NCI-H1930 (cell line): ENCODE measurements at regions not wholly inside any gene's neighbourhood (a gene's known extent, or its start where the extent isn't known, plus 50 kb on each side); places are given as distances from the start of the nearest gene placed in this dataset.
"Not testable (repeated sequence)": the region's sequence is repeated elsewhere in the genome, so short reads cannot be mapped to it uniquely, and the experiment has no call there.

Experiments
- DNase-seq, 2 experiments: peaks; one replicate each; lab custom pipeline; 2025; lab: John Stamatoyannopoulos, UW

DNA sequence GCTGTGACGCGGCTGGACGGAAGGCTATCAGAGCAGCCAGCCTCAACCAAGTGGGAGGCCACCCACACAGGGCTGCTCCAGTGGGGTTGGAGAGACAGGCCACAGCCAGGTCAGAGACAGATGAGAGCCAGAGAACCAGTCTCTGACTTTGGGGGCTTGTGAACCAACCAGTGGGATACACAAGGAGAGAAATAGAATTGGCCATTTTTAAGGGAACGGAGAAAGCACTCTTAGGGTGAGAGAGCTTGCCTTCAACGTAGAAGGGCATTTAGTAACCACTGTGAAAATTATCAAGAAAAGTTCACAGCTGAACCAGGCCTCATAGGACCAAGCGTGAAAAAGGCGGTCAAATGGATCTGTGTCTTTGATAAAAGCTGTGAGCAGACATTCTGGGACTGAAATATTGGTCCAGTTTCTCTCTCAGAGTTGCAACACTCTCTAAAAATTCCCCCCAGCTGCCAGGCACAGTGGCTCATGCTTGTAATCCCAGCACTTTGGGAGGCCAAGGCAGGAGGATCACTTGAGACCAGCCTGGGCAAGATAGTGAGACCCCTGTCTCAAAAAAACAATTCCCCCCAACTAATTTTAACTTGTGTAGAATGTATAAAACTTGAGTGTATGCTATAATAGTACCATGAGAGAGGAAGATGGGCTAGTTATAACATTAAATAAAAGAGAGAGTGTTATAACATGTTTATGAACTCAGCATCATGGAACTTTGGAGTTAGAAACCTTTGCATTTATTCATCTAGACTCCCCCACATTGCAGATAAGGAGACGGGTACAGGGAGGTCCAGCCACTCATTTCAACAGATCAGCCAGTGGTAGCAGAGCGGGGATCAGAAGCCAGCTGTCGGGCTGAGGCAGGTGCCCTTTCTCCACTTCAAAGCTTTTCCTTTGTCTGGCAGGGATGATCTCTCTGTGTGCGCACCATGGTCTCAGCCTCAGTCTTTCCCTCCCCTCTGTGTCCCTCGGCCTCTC is 132.2 kb downstream of the NPIPB11 start:
- DNase-seq: not testable (repeated sequence)

DNA sequence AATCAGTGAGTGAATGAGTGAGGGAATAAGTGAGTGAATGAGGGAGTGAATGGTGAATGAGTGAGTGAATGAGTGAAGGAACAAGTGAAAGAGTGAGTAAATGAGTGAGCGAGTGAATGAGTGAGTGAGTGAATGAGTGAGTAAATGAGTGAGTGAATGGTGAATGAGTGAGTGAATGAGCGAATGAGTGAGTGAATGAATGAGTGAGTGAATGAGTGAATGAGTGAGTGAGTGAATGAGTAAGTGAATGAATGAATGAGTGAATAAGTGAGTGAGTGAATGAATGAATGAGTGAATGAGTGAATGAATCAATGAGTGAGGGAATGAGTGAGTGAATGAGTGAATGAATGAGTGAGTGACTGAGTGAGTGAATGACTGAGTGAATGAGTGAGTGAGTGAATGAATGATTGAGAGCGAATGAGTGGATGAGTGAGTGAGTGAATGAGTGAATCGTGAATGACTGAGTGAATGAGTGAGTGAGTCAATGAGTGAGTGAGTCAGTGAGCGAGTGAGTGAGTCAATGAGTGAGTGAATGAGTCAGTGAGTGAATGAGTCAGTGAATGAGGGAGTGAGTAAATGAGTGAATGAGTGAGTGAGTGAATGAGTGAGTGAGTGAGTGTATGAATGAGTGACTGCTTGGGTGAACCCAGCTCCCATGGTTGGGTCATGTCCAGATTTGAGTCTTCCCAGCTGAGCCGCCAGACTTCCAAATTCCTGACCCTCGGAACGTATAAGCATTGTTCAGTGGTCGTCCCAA is 133.0 kb downstream of the NPIPB11 start:
- not testable (repeated sequence) for DNase-seq

DNA sequence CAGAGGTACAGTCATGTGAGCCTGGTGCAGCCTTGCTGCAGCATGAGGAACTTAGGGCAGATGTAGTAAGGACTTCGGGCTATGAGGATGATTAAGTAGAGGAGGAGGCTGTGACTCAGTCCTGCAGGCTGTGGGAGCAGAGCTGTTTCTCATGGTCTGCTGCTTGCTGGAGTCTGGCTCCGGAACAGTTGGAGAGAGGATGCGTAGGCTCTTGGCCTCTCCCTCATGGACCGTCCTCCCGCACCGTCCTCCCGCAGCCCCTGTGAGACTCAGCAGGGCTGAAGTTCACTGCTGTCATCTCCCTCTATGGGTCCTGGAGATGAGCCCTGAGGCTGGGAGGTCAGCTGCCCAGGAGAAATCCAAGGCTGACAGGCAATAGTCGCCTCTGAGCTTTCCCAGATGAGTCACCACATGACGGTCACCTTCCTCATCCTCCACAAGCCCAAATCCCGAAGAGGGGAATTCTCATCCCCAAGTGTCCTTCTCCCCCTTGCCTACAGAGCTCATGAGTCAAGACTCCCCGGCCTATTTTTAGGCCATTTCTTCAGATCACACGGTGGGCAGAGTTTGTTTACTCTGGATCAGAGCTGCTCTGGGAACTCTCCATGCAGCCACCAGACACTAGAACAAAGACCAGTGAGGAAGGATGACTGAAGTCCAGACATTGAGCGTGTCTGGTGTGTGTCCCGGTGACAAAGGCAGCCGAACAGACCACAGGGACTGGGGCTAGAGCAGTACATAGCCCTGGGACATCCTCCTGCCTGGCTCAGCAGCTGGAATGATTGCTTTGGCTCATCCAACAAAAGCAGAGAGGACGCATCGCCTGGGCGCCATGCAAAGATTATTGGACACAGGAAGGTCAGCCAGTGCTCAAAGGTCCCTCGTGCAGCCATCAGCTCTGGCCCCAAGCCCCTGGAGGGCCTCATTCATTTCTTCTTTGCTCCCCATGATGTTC is 134.5 kb downstream of the NPIPB11 start:
- DNase-seq: not testable (repeated sequence)

DNA sequence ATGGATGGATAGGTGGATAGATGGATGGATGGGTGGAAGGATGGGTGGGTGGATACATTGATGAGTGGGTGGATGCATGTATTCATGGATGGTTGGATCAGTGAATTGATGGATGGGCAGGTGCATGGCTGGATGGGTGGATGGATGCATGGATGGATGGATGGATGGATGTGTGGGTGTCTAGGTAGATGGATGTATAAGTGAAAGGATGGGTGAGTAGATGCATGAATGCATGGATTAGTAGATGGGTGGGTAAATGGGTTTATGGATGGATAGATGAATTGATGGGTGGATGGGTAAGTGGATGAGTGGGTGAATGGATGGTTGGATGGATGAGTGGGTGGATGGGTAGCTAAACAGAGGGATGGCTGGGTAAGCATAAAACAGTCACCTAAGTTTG is 135.6 kb downstream of the NPIPB11 start:
- DNase-seq: not testable (repeated sequence)

DNA sequence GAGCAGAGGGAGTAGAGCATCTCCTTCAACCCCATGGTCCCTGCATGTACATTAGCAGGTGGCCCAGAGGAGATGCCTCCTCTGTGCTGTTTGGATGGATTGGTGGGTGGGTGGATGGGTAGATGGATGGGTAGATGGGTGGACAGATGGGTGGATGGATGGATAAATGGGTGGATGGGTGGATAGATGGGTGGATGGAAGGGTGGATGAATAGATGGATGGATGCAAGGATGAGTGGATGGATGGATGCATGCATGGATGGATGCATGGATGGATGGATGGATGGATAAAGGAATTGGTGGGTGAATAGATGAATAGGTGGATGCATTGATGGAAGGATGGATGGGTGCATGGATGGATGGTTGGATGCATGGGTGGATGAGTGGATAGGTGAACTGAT is 136.5 kb downstream of the NPIPB11 start:
- not testable (repeated sequence) for DNase-seq

DNA sequence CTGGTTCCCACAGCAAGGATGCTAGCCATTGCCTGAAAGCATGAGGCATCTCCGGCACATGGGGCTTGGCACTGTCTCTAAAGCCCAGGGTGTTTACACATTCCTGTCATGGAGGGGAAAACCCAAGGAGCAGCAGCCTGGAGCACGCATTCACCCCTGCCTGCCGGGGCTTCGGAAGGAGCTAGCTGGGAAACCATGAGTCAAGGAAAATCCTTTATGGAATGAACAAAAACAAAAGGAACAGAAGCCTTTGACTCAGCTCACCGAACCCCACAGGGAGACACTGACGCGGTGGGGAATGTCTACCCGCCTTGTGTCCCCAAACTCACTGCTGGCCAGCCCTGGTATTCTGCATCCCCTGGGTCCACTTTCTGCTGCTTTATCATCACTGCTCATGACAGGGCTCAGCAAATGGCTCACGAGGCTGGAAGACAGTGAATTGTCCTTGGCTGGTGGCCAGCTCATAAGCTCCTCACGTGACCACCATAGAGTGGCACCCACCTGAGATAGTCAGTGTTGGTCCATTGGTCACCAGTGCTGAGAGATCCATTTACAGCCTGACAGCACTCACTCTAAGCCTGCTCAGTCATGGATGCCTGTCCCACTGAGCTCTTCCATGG is 137.2 kb downstream of the NPIPB11 start:
- not testable (repeated sequence) for DNase-seq

DNA sequence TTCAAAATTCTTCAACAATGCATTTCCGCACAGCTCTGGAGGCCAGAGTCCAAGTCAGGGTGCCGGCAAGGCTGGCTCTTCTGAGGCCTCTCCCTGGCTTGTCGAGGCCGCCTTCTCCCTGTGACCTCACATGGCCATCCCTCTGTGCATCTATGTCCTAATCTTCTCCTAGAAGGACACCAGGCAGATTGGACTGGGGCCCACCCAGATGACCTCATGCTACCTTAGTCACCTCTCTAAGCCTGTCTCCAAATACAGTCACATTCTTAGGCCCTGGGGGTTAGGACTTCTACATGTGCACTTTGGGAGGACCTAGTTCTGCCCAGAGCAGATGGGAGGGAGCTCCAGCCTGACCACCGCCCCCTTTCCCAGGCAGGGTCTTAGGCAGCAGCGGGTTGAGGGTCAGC is 137.7 kb downstream of the NPIPB11 start:
- not testable (repeated sequence) for DNase-seq

DNA sequence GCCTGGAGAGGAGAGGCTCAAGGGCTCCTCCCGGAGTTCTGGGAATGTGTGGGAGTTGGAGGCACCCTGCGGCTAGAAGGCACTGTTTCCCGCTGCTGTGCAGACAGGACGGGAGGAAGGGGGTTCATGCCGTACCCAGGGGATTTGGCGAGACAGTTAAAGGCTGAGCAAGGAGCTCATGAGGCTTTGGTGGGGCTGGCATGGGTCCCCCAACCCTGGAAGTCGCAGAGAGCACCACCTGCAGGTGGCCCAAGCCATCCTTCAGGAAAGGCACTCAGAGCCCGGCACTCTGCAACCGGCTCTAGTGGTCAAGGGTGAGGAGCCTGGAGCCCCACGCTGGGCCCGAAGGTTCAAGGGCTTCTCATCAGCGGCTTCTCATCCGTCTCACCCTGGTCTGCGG is 138.2 kb downstream of the NPIPB11 start:
- not testable (repeated sequence) for DNase-seq

DNA sequence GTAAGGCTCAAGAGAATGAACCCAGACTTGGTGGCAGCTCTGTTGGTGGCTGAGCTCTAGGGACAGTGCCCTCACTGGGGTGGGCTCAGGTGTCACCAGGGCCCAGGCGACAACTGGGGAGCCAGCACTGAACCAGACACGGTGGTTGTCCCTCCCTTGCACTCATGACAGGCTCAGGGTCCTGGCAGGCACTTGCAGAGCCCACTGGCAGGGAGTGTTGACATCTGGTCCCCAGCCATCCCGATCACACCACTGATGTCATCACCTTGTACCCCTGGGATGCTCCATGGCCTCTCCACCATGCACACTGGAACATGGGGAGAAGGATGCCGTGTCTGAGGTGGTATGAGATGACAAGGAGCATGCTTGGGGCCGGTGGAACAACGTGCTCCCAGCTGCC is 138.6 kb downstream of the NPIPB11 start:
- not testable (repeated sequence) for DNase-seq

DNA sequence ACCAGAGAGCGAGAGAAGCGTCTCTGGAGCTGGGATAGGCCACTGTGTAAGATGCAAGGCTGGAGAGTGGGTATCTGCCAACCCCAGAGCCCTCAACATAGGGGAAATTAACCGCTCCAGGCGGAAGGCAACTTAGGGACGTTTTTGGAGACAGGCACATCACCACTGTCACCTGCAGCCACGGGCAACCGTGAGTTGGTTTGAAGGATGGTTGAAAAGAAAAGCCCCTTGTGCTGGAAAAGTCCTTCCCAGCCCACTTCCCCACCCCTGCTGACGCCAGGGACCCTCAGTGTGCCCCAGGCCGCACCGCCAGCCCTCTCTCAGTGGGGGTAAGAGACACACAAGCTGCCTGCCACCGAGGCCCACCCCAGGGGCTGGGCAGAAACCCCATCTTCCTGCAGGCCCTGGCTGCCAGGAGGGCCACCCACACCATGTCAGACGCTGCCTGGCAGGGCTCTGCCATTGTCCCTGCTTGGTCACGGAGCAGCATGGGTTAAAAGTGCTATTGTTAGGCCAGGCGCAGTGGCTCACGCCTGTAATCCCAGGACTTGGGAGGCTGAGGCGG is 139.4 kb downstream of the NPIPB11 start:
- not testable (repeated sequence) for DNase-seq

DNA sequence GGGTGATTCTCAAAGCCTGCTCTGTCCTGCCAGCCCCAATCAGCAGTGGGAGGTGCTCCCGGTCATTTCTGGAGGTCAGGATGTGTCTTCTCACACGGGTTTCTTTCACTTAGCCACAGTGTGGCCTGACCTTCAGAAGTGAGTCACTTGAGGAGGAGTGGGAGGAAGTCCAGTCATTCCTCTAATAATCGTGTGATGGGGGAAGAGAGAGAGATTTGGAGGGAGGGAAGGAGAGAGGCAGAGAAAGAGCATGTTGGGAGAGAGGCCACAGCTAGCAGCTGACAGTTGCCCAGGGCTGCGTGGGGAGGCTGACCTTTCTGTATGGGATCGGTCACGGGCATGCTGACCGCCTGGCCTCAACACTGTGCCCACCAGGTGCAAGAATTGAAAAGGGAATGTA is 139.9 kb downstream of the NPIPB11 start:
- DNase-seq: not testable (repeated sequence)

DNA sequence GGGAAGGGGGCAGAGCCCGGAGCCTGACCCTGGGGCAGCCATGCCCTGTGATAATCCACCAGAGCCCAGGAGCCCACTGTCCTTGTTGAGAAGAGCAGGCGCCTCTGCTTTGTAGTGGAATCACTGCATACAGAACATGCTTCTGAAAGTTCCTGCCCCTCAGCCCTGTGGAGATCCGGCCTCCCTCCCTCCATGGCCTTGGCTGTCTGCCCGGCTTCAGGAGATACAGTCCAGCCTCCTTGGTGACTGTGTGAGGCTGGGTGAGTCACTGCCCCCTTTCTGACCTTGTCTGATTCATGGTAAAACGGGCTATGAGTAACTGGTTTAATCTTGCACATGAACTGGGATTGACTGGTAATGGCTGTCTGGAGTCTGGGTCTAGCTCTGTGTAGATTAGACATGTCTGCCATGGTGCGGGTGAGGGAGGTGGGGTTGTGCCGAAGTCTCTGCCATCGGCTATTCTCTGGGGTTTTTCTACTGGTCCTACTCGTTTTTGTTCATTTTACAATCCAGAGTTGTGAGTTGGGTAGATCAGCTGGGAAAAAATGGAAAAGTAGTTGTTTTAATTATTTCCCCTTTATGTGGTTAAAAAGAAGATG is 141.2 kb downstream of the NPIPB11 start:
- not testable (repeated sequence) for DNase-seq

DNA sequence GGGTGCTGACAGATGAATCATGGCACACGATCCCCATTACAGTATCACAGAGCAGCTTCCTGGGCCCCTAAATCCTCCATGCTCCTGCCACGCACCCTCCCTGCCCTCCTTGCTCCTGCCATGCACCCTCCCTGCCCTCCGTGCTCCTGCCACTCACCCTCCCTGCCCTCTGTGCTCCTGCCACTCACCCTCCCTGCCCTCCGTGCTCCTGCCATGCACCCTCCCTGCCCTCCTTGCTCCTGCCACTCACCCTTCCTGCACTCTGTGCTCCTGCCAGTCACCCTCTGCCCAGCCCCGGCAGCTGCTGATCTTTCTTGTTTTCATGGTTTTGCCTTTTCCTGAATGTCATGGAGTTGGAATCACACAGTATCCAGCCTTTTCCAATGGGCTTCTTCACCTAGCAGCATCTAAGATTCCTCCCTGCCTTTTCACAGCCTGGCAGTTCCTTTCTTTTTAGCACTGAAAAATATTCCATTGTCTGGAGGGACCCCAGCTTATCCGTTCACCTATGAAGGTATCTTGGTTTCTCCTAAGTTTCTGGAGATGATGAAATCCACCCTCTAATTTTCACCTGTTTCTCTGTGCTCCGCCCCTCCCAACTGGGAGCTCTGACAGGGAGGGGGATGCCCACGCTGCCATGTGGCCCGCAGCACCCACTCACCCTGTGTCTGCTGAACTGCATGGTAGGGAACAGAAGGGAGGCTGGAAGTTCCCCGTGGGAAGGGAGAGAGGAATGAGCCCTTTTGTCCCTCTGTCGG is 142.3 kb downstream of the NPIPB11 start:
- not testable (repeated sequence) for DNase-seq

DNA sequence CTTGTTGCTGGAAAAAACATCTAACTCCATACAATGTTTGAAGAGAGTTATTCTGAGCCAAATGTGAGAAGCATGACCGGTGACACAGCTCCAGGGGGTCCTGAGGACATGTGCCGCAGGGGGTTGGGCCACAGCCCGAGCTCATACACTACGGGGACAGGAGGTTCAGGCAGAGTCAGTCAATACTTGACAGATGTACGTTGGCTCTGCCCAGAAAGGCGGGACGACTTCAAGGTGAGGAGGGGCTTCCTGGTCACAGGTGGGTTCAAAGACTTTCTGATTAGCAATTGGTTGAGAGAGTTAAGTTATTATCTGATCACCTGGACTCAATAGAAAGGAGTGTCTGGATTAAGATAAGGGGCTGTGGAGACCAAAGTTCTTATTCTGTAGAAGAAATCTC is 143.8 kb downstream of the NPIPB11 start:
- not testable (repeated sequence) for DNase-seq

DNA sequence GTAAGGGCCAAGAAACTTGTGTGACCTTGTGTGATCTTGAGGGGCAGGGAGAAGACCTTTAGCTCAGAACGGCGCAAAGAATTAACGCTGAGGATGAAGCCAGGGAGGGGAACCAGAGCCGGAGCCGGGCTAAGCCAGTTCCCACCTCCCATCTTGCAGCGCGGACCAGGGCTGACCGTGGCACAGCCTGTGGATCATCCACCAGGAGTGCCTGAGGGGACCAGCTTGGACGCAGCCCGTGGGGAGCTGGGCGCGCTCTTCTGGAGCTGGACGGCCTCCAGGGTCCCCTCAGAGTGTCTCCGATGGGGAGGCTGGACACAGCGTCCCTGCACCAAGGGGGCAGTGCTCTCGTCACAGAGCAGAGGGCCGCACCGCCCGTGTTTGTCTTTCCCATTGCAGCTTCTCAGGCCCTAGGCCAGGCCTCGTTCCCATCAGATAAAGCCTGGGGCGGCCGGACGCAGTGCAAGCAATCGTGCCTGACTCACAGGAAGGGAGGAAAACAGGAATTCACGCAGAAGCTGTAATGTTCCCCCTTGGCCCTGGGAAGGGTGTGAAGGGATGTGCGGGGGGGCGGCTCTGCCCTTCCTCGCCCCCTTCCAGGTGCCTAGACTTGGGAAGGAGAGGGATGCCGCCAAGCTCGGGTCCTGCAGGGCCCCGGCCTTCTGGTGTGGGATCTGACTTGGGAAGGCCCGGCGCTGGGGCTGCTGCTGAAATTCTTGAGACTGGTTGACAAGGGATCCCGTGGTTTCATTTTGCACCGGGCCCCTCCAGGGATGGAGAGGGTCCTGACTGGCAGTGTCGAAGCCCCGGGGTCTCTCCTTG is 144.9 kb downstream of the NPIPB11 start:
- DNase-seq: not testable (repeated sequence)

DNA sequence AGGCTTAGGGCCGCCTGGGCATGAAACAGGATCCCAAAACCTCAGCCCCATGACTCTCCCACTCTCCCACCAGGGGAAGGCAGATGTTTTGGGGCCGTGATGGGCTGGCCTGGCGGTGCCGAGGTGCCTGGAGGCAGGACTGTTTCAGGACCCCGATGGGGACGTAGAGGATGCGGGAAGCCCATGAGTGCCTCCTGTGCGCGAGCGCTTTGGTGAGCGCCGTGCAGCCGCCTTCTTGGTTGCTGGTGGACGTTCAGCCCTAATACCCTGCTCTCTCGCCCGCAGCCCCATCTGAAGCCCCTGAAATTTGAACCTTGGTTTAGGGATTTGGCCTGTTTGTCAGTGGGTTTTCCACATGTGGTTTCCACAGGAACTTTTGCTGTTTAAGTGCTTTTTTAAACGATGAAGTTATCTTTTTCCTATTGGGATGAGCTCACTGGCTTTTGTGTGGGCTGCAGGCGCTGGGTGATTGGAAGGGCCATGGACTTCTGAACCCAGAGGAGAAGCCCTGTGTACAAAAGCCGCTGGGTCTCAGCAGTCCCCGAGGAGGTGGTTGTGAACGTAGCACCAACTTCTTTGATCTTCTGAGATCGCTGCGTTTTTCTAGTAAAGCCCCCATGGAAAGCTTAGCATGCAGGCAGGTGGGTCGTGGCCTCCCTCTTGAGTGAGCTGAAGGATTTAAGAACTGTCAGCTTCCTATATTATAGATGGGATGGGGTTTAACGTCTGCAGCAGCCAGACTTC is 145.7 kb downstream of the NPIPB11 start:
- not testable (repeated sequence) for DNase-seq

DNA sequence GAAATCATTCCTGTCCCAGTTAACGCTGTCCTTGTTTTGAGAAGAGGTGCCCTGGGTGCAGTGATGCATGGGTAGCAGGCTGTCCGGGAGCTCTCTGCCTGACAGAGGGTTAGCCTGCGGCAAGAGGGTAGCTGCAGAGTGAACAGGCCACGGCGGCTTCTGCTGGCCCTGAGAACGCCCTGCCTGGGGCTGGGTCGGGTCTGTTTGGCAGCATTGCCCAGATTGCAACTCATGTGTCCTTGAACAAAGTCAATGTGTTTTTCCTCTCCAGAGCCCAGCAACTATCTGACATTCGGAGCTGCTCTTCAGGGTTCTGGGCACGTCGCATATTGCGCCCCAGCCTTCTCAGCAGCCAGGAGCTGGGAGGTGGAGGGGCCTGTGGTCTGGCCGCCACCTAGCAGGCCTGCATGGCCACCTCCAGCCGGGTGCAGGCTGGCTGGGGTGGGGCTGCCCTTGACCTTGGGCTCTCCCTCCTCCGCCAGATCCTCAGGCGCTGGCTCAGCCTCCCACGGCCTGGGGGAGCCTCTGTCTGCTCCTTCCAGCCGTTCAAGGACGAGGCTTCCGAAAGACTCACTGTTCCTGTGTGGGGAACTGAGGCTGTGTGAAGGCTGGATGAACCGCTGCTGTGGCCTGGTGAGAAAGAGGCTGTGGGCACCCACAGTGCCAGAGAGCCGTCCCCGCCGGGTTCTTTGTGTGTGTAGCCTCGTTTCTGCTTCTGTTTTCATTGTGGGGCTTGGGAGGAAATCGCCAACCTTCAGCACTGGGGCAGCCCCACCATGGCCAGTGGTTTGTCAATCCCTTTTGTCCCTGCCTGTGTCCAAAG is 146.7 kb downstream of the NPIPB11 start:
- not testable (repeated sequence) for DNase-seq
